Urothelium cell line (cell line): ENCODE measurements at regions not wholly inside any gene's neighbourhood (a gene's known extent, or its start where the extent isn't known, plus 50 kb on each side); places are given as distances from the start of the nearest gene placed in this dataset.
"Not testable (repeated sequence)": the region's sequence is repeated elsewhere in the genome, so short reads cannot be mapped to it uniquely, and the experiment has no call there.

Experiments used
- DNase-seq: peaks from one replicate; pipeline ENCODE4 v3.0.0; 2011; ENCODE audit warnings: low spot score, mixed read lengths
- FAIRE-seq: peaks from 2 replicates; lab custom pipeline; 2011; peaks lifted over from hg19 to GRCh38; lab: Jason Lieb, UNC

DNA sequence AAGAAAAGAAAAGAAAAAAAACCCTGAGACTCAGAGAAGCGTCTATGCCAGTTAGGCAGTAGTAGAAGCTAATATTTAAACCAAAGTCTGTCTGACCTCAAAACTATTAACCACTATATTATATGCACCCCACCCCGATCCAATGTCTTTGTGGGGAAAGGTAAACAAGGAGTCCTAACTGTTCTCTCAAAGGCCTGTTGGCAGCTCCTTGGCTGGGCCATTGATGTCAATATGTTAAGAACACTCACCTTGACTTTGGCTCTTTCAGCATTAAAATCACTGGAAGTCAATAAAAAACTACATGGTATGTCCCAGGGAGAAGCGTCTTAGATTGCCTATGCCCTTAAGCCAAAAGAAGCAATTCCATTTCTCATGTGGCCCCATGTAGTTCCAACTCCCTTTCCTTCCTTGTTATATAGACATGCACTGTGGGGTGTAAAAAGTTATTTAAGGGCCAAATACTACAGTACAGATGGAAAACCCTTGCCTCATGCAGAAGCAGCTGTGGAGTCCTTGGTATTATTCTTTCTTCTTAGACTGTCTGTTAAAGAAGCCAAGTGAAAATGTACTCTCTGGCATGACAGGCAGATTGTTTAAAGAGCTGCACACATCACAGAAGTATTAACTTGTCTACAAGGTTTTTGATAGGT is 308.6 kb upstream of the RPS23 start:
- DNase-seq (no peak), FAIRE-seq (no peak)

DNA sequence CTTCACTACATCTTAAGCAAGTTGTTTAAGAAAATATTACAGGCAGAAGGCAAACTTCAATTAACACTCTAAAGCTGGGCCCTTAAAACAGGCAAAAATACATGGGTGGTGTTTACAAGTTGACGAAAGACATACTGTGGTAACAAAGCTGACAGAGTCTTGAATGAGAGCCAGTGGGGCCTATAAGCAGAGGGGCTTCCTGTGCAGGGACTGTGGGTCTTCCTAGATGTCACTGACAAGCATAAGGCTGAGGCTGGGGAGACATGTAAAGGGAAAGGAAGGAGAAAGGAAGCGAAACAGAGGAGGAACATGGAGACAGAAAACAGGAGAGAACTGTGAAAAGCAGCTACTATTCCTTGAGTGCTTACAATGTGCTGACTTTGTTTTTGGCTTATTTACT is 308.0 kb upstream of the RPS23 start:
- no peak for DNase-seq
- no peak for FAIRE-seq

DNA sequence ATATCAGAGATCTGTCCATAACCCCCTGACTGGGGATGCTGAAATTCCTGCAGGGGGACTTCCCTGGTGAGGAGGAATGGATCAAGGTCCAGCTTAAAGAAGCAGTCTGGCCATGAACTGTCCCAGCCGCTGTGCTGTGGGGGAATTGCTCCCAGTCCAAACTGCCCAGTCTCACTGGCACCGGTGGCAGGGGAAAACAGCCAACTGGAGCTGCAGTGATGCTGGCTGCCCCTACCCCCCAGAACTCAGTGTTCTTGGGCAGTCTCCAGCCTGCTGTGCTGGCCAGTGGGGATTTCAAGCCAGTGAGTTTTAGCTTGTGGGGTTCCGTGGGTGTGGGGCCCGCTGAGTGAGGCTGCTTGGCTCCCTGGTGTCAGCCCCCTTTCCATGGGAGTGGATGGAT is 306.5 kb upstream of the RPS23 start:
- DNase-seq, result no peak
- FAIRE-seq, result no peak

DNA sequence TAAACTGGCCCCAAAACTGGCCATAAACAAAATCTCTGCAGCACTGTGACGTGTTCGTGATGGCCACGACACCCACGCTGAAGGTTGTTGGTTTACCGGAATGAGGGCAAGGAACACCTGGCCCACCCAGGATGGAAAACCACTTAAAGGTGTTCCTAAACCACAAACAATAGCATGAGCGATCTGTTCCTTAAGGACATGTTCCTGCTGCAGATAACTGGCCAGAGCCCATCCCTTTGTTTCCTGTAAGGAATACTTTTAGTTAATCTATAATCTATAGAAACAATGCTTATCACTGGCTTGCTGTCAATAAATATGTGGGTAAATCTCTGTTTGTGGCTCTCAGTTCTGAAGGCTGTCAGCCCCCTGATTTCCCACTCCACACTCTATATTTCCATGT is 305.2 kb upstream of the RPS23 start:
- DNase-seq, FAIRE-seq: not testable (repeated sequence)

DNA sequence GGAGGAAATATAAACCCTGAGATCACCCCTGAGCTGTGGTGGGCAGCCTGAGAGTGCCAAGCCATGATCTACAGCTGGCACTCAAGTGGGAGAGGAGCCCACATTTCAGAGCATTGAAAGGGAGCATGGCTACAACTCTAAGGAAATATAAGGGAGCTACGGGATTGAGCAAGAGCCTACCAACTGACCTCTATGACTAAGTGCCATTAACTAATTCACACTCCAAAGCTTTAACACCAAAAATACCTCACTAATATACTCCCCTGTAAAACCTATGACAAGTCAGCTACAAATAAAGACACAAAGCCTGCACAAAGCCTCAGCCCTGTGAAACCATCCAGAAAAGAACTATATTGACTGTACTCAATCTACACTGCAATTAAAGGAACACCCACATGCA is 286.8 kb upstream of the RPS23 start:
- FAIRE-seq (no peak), DNase-seq (no peak)

DNA sequence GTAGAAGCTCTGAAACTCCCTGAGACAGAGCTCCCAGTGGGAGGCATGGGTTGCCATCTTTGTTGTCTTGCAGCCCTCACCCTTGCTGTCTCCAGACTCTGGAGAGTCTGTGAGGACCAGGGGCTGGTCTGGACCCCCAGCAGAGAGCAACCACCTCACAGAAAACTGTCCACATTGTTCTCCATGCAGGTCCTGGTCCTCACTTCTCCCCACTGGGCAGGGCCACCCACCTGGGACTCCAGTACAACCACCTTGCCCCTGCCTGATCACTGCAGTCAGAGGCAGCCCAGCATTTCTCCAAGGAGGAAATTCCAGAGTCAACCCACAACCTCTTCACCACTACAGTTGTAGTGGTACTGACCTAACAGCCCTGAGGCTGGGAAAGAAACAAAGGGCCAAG is 285.6 kb upstream of the RPS23 start:
- FAIRE-seq (no peak), DNase-seq (no peak)

DNA sequence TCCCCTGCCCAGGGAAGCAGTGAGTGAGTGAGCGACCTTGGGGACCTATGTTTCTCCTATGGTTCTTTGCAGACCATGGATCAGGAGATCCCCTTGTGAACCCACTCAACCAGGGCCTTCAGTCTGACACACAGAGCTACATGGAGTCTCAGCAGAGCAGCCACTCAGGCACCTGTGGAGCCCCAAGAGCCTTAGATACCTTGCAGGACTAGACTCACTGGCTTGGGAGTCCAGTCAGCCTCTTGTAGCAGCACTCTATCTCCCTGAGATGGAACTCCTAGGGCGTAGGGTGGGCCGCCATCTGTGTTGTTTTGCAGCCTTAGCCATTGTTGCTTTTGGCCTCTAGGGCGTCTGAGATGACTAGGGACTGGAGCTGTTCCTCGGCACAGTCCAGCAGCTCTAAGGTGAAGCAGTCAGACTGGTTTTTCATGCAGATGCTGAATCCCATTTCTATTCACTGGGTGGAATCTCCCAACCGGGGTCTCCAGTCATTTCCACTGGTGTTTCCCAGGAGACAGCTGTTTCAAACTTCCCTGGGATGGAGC is 284.6 kb upstream of the RPS23 start:
- FAIRE-seq (no peak), DNase-seq (no peak)

DNA sequence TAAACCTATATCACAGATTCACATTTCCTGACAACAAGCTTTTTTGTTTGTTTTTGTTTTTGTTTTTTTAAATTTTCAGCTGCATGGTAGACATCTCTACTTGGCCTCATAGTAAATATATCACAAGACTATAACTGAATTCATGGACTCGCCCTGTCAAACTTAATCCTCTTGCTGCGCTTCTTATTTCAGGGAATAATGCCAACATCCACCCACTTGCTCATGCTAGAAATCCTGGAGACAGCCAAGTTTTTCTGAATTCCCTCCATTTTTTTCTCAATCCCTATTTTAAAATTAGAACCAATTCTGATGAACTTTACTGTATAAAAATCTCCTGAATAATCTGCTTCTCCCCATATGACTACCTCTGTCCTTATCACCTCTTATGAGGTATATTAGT is 283.6 kb upstream of the RPS23 start:
- FAIRE-seq (no peak), DNase-seq (no peak)

DNA sequence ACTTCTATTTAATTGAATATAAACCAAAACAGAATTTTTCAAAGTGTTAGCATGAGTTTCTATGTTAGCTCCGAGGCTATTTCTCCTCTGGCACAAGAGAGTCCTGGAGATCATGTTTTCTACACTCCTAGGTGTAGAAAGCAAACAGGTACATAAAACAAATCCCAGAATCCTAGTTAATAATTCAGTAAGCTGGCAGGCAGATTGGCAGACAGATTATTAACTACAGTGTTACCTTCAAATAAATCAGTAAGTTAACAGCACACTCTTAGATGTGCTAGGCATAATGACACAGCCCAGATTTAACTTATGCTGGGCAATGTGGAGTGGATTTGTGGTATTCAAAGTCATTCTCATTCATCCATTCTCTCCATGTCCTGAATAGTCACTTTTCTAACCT is 282.8 kb upstream of the RPS23 start:
- FAIRE-seq (no peak), DNase-seq (no peak)

DNA sequence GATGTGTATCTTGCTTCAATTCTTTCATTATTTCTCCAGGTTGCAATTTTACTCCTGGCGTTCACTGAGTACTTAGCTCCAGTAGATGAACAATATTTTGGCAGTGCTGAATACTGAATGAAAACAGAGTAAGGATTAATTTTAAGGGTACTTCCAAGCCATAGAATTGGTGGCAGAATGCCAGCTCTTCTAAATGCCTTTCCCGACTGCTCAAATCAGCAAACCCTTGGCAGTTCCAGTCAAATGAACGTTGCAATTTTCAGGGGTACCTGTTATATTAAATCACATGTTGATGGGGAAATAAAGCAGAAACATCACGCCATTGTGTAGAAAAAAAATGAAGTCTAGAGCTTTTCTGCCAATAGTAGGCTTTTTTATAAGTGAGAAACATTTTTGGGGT is 282.4 kb upstream of the RPS23 start:
- DNase-seq, result no peak
- FAIRE-seq, result no peak

DNA sequence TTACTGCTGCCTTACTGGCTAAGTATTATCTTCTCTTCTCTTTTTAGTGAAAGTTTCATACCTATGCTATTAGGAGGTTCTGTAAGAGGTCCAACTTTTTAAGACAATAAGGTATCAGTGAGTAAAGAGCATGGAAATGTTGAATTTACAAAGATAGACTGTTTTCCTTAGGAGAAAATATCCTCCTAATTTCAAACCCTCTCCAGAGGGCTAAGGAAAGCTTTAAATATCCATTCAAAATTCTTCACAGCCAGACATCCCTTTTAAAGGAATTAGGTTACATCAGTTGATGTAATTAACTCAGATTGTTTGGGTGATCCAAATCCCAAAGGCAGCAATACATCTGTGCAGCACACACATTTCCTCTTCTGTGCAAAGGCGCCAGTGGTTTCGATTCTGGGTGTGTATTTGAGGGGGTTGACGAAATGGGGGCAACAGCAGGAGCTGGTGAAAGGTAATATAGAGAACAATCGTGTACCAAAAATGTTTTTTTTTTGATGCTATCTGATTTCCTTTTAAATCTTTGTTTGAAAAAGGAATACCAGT is 273.8 kb upstream of the RPS23 start:
- FAIRE-seq (no peak), DNase-seq (no peak)

DNA sequence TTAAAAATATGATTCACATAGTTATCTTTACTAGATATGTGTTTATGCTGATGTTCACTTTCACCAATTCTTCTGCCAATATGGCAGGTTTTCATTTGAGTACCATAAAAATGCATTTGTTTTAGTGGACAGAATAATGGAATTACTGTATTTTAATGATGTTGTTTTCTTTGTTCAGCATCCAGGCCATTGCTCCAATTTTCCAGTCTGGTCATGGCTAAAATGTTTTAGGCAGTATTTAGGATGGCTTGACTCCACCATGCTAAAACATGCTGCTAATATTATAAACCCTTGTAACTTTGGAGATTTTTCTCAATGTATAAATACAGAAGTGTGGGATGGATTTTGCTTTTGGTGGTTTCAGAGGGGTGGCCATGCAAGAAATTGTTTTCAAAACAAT is 273.0 kb upstream of the RPS23 start:
- no peak for FAIRE-seq
- no peak for DNase-seq

DNA sequence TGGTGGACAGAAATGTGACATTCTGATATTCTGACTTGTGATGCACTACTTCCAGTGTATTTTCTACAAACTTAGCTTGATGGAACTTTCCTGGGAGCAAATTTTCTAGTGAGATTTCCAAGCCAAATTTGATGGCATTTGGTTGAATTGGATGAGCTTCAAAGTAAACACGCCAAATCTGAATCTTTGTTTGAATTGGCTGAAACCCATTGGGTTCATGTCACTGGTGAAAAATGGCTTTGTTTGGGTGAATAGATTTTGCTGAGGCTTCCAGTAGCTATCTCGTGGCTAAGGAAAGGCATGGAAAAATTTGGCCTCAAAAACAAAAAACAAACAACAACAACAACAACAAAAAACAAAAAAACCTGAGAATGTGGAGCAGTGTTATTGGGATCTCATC is 271.1 kb upstream of the RPS23 start:
- no peak for FAIRE-seq
- DNase-seq, result no peak

DNA sequence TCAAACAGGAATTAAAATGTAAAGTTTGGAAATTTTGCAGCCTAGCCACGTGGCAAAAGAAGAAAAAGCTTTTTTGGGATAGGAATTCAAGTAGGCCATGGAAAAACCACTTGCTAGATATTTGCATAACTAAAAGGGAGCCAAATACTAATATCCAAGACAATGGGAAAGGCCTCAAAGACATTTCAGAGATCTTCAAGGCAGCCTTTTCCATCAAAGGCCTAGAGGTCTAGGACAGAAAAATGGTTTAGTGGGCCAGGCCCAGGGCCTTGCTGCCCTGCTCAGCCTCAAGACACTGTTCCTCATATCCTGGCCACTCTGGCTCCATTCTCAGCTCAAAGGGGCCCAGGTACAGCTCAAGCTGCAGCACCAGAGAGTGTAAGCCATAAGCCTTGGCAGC is 265.9 kb upstream of the RPS23 start:
- no peak for DNase-seq
- FAIRE-seq, result no peak

DNA sequence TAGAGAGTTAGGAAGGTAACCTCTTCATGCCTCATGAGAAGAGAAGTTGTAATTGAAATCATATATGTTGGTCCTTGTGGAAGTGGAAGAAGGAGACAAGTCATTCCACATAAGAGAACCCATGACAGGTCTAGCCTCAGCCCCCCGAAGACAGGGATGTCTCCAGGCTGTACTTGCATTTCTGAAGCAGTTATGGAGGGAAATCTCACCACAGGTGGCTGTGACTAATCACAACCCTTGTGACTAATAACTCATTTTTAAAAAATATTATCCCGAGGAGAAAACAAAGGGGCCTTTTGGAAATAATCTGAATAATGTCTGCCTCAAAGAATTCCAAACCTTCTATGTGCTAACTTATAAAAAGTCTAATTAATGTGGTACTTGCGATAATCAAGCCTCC is 262.1 kb upstream of the RPS23 start:
- DNase-seq, result no peak
- FAIRE-seq, result no peak

DNA sequence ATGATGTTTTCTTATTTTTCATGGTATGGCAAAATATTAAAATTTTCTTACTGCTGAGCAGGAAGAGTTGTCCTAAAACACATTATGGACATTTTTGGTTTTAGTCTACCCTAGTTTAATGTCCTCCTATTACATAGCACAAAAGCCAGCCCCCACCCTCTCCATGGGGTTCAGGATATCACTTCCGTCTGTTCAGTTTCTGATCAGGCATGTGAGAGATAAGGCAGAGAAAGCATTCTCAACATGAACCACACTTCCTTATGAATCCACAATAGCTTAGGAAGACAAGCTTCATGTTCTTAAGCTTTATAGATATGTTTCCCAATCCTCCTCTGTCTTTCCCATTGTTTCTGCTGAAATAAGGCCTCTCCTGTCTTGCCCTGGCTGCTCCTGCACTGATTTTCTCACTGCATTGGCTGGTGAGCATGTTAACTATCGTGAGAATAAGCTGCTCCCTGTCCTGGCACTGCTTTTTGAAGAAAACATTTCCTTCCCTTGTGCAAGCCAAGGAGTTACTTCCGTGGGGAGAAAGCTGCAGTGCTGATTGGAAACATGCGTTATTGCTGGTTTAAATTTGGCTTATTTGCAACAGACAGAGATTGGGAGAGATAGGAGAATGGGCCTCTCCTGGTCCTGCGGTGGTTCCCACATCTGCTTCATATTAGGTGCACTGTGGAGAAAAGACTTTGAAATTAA is 260.3 kb upstream of the RPS23 start:
- FAIRE-seq (no peak), DNase-seq (no peak)

DNA sequence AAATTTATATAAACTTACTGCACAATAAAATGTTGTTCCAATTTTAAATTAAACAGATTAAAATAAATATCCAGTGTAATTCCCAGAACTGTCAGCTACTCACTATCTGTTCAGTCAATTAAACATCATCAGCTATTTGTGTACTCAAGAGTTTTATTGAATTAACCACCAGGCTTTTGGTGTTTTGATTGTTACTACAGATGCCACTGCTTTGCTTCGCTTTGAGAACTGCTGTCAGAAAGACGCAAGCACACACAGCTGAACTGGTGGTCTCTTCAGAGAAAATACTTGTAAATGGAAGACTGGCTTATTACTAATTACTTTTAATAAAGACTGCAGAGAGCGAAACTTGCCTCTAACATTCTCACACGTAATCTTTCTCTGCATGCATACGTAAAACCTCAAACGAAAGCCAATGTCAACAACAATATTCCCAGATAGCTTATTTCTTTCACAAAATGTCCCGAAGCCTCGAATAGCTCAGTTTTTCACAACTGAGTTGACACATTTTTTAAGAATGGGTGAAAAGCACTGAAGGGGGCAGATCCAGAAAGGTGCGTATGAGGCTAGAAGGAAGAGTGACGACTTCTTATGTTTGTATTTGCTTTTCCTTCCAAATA is 259.6 kb upstream of the RPS23 start:
- no peak for FAIRE-seq

DNA sequence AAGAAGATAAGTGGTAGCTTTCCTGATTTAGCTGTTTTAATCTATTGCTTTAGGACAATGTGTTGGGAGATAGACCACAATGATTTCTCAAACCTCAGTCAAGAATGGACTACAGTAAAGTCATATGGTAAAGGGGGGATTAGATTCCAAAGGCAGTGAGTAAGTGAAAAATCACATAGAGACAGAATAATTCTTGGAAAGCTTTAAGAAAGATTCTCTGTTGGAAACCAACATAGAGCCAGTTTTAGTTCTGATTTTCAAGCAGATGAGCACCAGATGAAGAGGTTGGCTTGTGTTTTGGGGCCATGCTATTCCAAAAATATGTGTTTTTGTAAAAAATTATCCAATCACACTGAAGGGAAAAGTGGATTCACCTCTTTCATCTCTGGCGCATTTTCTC is 256.8 kb upstream of the RPS23 start:
- FAIRE-seq (no peak), DNase-seq (no peak)

More for the DNA sequence above, 259.6 kb upstream of the RPS23 start:
- DNase-seq, result no peak

DNA sequence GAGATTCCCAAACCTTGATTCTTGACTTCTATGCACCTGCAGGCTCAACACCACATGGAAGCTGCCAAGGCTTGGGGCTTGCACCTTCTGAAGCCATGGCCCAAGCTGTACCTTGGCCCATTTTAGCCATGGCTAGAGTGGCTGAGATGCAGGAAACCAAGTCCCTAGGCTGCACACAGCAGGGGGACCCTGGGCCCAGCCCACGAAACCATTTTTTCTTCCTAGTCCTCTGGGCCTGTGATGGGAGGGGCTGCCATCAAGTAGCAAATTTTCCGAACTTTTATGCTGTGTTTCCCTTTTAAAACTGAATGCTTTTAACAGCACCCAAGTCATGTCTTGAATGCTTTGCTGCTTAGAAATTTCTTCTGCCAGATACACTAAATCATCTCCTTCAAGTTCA is 253.9 kb upstream of the RPS23 start:
- not testable (repeated sequence) for DNase-seq, FAIRE-seq

DNA sequence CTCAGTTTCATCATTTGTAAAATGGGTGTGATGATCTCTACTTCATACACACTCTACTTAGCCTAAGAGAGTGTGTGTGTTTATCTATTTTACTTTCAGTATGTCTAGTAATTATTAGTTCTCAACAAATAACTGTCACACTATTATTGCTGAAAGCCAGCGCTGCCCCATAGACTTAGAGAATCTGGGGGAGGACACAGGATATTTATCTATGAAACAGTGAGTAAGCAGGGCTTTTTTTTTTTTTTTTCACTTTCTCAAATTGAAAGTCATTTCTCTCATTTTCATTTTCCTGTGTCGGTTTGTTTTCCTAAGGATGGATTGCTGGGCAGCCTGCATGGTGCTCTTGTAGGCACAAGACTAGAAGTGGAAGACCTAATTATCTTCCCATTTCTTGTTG is 248.4 kb upstream of the RPS23 start:
- DNase-seq (no peak), FAIRE-seq (no peak)

DNA sequence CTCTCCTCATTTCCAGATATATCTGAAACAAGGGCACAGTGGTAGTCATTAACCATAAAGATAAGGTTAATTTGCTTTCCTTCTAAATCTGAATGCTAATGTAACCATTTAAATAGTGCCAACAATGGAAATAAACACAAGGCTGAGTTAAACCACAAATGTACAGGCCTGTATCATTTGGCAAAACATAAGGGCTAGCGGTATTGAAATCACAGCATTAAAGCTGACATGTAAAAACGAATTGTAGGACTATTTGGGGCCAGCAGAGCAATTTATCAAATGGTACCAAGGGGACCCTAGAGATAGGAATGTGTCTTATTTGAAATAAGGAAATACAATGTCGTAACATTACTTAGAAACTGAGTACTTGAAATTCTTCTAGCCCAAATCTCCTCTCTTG is 247.5 kb upstream of the RPS23 start:
- DNase-seq (no peak), FAIRE-seq (no peak)

DNA sequence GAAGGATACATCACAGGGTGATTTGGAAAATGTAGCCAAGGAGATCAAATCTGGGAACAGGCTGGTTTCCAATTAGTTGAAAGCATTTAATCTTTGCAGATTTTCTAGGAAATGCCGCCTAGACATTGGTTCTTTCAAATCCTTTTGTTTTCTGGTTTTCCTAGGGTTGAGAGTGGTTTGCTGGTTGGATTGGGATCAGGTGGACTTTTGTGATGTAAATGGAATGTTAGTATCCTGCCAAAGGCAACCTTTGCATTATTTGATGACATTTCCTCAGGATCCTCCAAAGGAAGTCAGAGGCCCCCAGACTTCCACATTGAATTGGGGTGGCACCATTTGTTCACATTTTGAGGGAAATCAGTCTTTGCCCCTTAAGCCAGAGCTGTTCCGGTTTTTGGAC is 245.5 kb upstream of the RPS23 start:
- FAIRE-seq, result no peak
- no peak for DNase-seq
